Germinal center (tissue), 1 donor: ENCODE measurements at regions not wholly inside any gene's neighbourhood (a gene's known extent, or its start where the extent isn't known, plus 50 kb on each side); places are given as distances from the start of the nearest gene placed in this dataset.

ENCODE experiments used
- DNase-seq: peaks from one replicate; pipeline ENCODE4 v3.0.0; 2012; ENCODE audit warnings: mixed read lengths, low spot score

- no peak for DNase-seq
Observed at GRCh38 chr18:51943281-51943680, 396.7 kb upstream of the DCC start.

- DNase-seq, result no peak
Observed at GRCh38 chr18:51946946-51947345, 393.1 kb upstream of the DCC start.

GRCh38 chr18:51952844-51953243, 387.2 kb upstream of the DCC start:
- DNase-seq, result no peak

- no peak for DNase-seq
Observed at GRCh38 chr18:51953521-51953920, 386.5 kb upstream of the DCC start.

GRCh38 chr18:51955136-51955535, 384.9 kb upstream of the DCC start:
- no peak for DNase-seq

- no peak for DNase-seq
Observed at GRCh38 chr18:51957001-51957400, 383.0 kb upstream of the DCC start.

- no peak for DNase-seq
Observed at GRCh38 chr18:51980101-51980500, 359.9 kb upstream of the DCC start.

- DNase-seq, result no peak
Observed at GRCh38 chr18:51988277-51988676, 351.7 kb upstream of the DCC start.

GRCh38 chr18:51997129-51997528, 342.9 kb upstream of the DCC start:
- DNase-seq, result no peak

GRCh38 chr18:51998066-51998465, 341.9 kb upstream of the DCC start:
- DNase-seq, result no peak

- DNase-seq, result no peak
Observed at GRCh38 chr18:51998711-51999110, 341.3 kb upstream of the DCC start.

GRCh38 chr18:51999351-51999750, 340.6 kb upstream of the DCC start:
- DNase-seq, result no peak

GRCh38 chr18:52000435-52000834, 339.6 kb upstream of the DCC start:
- no peak for DNase-seq

- DNase-seq, result no peak
Observed at GRCh38 chr18:52001106-52001505, 338.9 kb upstream of the DCC start.

GRCh38 chr18:52002600-52002999, 337.4 kb upstream of the DCC start:
- DNase-seq, result no peak

GRCh38 chr18:52007105-52007504, 332.9 kb upstream of the DCC start:
- no peak for DNase-seq

GRCh38 chr18:52008330-52008729, 331.7 kb upstream of the DCC start:
- no peak for DNase-seq

GRCh38 chr18:52008736-52009135, 331.3 kb upstream of the DCC start:
- DNase-seq, result no peak

GRCh38 chr18:52009958-52010357, 330.0 kb upstream of the DCC start:
- DNase-seq, result no peak

- DNase-seq, result no peak
Observed at GRCh38 chr18:52045946-52046675, 293.9 kb upstream of the DCC start.

- DNase-seq, result no peak
Observed at GRCh38 chr18:52046842-52047241, 293.2 kb upstream of the DCC start.

GRCh38 chr18:52054324-52054723, 285.7 kb upstream of the DCC start:
- no peak for DNase-seq

- DNase-seq, result no peak
Observed at GRCh38 chr18:52060607-52061304, 279.2 kb upstream of the DCC start.

- no peak for DNase-seq
Observed at GRCh38 chr18:52063923-52064322, 276.1 kb upstream of the DCC start.
